HG03460 (cell line): ENCODE measurements at regions not wholly inside any gene's neighbourhood (a gene's known extent, or its start where the extent isn't known, plus 50 kb on each side); places are given as distances from the start of the nearest gene placed in this dataset.

Experiments
- ATAC-seq: cut with Tn5 transposase; IDR thresholded peaks from one replicate; pipeline ENCODE4 v1.9.1; 2021; ENCODE audit not compliant: unreplicated experiment

DNA sequence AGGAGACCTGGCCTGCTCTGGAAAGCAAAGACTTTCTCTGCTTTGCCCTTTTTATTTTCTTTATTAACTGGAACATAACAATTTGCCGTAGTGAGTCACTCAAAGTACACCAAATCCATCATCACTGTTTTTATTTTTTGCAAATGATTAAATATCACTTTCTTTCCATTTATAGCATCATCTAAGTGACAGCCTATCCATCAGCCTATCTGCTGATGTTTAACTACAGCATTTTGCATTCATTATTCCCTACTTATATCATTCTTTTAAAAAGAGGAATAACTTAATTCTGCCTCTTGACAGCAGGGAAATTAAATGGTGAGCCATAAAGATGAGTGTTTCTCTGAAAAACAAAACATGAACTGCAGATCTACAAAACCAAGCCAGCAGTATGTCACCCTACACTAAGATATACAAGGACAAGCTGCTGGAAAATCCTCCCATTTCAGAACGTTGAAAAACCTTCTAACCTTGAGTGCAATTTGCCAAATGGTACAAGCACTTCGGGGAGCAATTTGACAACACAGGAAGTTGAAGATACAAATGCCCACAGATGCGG, 821.3 kb upstream of the TMEM132C start:
- no peak for ATAC-seq

DNA sequence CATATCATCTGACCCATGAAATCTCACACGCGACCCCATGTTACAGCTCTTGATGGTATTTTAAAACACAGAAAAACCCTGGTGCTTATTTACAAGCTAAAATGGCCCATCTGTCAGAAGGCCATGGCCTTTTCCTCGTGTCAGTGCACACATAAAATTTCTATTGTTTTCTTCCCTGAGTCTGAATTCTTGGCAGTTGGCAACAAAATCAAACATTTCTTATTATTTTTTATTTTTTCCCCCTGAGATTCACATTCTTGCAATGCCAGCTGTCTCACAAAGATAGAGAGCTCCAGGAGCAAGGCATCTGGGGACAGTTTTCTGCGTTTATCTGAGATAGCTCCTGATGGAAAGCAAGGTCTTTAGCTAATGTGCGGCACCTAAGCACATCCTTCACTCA, 818.1 kb upstream of the TMEM132C start:
- no peak for ATAC-seq

DNA sequence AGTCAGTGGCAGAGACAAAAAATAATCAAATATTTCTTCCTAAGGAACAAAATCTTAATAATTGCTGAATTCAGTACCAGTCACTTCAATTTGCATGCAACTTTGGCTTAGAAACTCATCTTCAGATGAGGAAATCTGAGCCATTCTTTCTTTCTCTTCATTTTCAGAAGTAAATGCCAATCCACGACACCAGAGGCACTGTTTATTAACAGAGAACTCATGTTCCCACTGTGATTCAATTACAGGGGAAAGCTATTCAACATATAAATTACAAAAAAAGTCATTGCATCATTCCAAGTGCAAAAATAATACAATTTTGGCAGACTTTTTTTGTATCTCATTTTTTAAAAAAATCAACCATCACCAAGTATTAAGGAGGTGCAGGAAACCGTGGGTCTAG, 816.1 kb upstream of the TMEM132C start:
- ATAC-seq, result no peak

DNA sequence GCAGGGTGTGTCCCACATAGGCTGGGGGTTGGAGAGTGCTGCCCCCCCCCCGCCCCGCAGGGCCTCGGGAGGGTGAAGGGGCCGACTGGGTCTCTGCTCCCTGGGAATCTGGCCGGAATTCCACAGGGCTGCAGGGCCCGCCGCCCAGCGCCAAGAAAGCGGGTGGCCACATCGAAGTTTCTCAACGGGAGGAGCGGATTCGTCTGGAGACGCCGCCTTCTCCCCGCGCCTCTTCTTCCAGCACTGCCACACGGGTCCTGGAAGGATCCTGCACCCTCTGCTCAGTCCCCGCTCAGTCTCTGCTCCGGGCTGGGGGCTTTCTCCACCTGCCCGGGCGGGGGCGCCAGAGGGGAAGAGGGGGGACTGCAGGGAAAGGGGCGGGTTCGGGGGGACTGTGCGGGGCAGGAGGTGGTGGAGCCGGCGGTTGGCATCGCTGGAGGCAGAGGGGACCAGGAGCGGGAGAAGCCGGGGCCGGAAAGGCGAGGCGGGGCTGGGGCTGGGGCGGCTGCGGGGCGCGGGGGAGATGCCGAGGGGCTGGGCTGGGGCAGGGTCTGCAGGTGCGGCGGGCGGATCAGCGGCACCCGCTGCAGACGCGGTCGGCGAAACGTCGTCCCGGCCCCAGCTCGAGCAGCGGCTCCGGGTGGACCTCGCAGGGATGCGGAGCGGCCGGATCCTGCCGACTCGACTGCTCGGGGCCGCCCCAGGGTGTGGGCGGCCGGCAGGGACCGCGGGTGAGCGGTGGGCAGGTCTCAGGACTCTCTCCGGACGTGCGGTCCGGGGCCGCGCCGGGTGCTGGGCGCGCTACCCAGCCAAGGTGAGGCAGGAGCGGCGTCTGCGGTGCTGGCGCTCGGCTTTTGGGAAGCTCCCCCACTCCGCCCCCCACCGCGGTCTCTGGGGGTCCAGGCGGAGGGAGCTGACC, 811.4 kb upstream of the TMEM132C start:
- no peak for ATAC-seq

DNA sequence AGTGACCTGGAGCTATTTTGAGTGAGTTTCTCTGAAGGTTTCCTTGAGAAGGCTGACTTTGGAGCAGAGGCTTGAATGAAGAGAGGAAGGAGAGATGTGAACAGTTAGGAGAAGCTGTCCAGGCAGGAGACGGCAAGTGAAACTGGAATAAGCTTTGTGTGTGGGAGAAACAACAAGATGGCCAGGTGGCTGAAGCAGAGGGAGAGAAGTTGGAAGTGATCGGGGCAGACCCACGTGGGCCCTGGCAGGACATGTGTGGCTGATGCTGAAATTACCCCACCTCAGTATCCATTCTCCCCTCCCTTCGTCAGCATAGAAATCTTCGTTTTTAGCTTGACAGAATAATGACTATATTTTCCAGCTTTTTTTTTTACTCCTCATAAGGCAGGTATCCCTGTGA, 809.2 kb upstream of the TMEM132C start:
- no peak for ATAC-seq

DNA sequence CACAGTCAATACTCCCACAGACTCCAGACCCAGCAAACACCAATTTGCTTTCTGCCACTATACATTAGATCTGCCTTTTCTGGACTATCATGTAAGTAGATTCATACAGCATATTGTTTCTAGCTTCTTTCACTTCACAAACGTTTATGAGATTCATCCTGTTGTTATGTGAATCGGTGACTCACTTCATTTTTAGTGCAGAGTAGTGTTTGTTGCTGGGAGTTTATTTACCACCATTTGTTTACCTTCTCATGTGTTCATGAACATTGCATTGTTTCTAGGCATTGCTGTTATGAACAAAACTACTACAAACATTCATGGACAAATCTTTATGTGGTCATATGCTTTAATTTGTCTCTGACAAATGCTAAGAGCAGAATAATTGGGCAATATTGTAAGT, 807.8 kb upstream of the TMEM132C start:
- ATAC-seq, result no peak

DNA sequence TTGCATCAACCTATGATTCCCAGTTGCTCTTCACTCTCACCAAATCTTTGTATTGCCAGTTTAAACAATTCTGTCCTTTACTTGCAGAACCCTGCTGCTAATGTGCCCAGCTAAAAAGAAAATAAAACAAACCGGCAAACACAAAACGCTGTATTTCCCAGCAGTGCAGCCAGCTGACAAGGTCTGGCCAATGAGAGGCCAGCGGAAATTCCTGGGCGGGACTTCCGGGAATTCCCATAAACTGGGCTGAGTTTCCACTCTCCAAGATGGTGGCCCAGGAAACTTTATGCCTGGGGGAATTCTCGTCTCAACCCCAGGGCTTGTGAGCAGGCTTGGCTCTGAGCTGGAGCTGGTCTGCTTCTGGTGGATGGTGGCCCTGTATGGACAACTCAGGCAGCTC, 807.3 kb upstream of the TMEM132C start:
- no peak for ATAC-seq

DNA sequence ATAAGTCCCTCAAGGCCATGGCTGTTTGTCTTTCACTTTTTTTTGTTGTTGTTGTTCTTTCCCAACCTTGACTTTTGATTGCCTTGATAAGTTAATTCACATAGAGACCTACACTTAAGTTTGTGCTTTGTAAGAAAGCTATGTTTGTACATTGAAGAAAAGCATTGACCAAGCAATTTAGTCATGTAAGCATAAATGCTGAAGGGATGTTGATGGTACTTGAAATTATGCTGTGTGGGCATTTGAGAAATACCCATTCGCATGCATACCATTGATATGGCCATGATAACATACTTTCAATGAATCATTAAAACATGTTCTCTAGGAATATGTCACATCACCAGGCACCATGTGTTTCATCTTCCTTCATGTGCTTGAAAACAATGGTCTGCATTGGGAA, 803.7 kb upstream of the TMEM132C start:
- no peak for ATAC-seq

DNA sequence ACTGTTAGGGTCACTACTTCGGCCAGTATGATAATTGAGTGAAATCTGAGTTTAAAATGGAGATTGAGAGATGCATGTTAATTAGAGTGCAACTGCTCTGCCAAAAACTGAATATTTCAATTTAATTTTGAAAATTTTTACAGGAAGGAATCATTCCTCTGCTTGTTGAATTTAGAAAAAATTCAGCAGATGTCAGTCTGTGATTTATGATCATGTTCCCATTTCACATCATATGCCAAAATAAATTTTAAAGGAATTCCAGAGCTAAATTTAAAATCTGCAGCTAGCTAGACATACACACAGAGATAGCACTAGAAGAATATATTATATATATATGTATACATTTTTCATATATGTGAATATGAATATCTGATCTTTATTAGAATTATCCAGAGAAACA, 797.6 kb upstream of the TMEM132C start:
- no peak for ATAC-seq

DNA sequence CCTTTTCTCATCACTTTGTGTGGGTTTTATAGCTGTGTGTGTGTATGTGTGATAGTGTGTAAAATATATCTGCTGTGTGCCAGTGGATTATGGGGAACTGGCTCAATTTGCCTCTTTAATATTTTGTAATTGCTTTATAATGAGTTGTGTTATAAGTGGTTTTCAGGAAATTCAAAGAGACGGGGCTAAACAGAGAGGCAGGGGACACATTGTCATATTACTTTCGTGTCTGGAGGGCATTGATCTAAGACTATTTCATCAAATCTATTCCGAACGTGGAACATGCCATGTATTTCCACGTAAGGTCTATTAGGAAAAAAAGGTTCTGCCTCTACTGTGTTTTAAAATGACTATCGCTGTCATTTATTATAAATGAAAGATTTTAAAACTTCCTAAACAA, 793.2 kb upstream of the TMEM132C start:
- no peak for ATAC-seq

DNA sequence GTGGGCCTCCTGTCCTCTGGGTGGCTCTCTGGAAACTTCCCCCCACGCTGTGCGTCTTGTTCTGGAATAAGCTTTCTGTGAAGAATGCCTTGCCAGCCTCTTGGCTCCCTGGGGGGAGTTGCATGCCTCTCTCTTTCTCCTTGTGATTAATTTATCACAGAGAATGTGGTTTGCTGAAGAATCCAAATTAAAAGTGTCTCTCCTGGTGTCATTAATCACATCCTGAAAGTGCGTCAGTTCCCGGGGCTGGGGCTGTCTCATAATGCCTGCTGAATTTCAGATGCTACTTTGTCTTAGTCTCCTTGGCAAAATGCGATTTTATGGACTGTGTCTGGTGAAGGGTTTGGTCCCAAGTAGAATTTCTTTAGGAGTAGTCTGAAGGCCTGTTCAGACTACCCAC, 787.7 kb upstream of the TMEM132C start:
- no peak for ATAC-seq

DNA sequence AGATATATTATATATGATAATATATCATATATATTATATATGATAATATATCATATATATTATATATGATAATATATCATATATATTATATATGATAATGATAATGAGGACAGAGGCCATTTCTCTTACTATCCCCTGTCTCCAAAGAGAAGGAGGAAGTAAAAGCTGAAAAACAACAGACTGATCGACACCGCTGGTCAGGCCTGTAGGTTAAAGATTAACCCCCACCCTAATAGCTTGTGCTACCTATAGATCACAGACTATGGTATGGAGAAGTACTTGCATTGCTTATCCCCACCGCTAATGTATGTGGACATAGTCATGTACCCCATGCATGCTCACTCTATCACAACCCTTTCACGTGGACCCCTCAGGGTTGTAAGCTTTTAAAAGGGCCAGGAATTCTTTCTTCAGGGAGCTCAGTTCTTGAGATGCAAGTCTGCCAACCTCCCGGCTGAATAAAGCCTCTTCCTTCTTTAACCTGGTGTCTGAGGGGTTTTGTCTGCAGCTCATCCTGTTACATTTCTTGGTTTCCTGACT, 786.1 kb upstream of the TMEM132C start:
- no peak for ATAC-seq

DNA sequence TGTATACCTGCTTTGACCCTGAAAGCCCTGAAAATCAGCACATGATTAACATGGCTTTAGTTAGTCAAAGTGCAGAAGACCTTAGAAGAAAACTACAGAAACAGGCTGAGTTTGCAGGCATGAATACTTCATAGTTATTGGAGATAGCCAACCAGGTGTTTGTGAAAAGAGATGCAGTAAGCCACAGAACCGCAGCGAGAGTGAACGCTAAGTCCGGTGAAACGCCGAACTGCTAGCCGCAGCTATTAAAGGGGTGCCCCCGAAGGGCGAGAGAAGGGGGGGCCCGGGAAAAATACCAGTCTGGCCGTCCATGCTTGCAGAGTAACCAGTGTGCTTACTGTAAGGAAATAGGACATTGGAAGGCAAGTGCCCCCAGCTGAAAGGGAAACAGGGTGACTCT, 784.0 kb upstream of the TMEM132C start:
- no peak for ATAC-seq

DNA sequence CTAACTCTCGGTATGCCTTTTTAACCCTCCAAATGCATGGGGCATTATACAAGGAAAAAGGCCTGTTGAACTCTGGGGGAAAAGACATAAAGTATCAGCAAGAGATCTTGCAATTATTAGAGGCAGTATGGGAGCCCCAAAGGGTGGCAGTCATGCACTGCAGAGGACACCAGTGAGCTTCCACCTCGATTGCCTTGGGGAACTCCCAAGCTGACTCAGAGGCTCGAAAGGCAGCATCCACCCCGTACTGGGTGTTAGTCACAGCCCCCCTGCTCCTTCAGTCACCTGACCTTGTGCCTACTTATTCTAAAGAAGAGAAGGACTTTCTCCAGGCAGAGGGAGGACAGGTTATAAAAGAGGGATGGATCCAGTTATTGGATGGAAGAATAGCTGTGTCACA, 781.4 kb upstream of the TMEM132C start:
- ATAC-seq, result no peak

DNA sequence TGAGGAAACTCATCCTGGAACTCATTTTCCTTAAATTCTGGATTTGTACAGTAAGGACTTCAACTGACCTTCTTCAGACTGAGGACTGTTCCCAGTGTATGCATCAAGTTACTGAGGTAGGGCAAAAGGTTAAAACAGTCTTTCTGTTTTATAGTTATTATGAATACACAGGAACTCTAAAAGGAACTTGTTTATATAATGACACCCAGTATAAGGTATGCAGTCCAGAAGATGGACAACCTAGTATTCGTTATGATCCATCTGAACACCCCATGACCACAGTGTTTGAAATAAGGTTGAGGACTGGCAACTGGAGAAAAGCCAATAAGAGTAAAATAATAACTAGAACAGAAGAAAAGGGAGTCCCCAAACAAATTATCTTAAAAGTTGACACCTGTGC, 779.9 kb upstream of the TMEM132C start:
- no peak for ATAC-seq

DNA sequence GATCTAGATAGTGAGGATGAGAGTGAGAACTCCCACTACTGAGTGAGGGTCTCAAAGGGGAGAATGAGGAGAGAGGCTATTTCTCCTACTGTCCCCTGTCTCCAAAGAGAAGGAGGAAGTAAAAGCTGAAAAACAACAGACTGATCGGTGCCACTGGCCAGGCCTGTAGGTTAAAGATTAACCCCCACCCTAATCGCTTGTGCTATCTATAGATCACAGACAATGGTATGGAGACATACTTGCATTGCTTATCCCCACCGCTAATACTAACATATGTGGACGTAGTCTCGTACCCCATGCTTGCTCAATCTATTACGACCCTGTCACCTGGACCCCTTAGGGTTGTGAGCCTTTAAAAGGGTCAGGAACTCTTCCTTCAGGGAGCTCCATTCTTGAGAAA, 777.9 kb upstream of the TMEM132C start:
- no peak for ATAC-seq

DNA sequence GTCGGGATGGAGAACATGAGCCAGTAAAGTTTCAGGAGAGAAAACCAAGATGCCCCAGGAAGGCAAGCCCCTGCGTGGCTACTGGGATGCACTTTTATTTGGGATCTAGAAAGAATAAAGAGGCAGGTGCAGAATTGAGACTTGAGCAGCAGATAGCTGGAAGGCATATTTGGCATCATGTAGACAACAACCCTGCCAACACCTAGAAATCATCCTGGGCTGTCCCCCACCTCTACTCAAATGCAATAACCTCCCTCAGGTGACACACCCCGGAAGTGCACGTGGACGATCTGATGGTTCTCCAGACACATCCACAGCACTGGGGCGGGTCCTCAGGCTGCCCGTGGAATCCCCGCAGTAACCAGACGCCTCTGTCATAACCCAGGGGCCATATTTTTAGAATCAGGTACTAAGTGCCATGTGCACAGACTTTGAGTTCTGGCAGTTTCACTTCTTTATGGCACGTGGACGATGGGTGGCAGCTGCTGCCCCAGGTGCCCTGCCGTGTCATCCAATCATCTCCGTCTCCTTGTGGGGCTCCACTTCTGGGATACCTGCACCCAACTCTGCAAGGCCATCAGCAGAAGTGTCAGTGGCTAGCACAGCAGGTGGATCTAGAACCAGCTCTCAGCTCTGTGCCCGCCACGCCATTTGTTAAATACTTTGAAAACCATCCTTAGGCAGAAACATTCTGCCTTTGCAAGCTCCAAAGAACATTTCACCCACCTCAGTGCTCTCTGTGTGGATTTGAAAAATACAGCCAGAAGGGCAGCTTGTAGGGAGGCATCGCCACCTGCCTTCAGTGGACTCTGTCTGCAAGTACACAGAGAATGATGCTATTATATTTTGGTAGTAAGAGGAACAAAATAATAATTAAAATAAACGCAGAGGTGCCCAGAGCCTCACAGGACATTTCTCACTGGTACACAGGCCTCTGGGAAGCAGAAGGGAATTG, 771.7 kb upstream of the TMEM132C start:
- ATAC-seq, result no peak

DNA sequence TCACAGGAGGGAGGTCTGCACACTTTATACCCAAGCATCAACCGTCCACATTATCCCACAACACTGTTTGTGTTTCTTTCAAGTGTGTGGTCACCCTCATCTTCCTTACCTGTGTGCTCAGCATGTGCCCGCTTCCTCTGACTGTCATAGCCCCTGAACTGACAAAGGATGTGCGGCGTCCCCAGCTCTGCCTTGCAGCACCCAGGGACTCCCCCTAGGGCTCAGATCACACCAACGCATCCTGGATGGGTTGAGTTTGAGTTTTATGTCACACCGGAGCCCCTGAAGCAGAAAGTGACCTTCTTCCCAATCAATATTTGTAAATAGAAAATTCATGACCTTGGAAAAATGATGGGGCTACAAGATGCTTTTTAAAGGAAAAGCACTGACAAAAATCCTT, 770.7 kb upstream of the TMEM132C start:
- no peak for ATAC-seq

DNA sequence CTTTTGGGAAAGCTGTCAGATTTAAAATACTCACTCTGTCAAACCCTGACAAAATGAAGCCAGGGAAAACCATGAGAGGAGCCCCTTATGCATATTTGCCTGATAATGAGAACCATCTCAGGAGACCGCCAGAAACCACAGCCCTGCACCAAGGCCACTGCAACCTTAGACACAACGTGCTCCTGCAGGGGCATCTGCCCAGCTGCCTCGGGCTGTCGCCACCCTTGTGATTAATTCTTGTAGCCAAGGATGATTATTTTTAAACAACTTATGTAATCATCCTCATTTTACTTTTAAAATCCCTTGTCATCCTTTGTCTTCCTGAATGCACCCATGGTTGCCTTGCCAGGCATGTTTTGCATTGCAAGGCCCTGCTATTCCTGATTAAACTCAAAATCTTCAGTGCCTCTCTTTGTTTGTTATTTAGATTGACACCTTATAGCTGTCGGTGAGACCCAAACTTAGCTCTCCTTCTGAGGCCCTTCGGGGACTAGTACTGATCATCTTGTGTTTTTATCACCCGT, 766.4 kb upstream of the TMEM132C start:
- no peak for ATAC-seq

DNA sequence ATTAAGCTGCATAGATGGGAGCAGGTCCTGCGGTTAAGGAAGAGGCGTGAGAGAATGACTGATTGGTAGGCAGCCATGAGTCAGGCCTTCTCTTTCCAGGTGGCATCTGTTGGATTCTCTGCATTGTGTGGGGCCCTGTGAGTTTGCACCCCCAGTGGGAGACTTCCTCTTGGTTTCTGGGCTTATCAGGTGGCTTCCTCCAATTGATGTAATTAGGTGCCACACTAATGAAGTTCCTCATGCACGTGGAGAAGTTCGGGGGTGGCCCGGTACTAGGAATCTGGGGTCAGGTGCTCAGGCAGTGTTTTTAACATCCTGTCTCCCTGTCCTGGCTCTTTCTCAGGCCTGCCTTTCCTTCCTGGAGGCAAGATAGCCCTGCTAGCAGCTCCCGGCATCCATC, 765.1 kb upstream of the TMEM132C start:
- no peak for ATAC-seq

DNA sequence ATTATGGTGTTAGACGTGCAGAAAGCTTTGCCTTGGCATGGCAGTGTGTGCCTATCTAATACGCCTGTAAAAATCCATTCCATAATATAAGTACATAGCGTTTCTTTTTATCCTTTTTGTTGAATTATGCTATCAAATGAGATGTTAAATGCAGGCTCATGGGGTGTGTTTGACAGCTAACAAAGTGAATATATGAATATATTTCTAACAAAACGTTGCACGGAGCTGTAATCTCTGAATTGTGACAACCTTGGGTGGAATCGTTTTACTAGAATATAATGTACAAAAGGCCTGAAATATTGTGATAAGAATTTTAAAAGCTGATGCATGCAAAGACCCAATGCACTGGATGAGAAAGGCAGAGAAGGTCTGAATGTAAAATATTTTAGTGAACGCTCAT, 763.7 kb upstream of the TMEM132C start:
- ATAC-seq, result no peak
